ENCODE measurements at regions not wholly inside any gene's neighbourhood (a gene's known extent, or its start where the extent isn't known, plus 50 kb on each side); places are given as distances from the start of the nearest gene placed in this dataset.
A peak's percentile ranks its signal among the peaks of the same experiment; 100 is the strongest.

DNA sequence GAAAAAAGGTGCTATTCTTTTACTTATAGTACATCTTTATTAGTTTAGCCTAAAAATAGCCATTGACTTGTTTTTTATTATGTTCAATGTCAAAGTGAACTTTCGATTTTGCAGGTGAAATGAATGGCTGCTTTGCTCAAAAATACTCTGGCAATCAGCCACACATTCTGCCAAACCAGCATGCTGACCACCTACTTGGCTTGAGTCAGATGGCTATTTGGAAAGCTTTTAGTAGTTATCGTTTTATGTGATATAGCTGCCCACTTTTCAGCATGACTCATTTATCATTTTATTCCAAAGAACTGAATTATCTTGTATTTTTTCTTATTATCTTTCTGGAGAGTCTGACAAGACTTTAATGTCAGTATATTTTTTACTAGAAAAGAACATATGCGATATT lies 1615.8 kb upstream of the TMEFF2 start:
- no peaks in the 10 kb centered on the region for H3K36me3 ChIP-seq (replicated peaks in 1 of 2; ENCODE audit: control insufficient read depth in 1 of 2, insufficient read depth in 2 of 2, low read length in 1 of 2)
- H4K20me1 ChIP-seq (ENCODE audit: insufficient read depth), result no peaks in the 10 kb centered on the region
- CTCF ChIA-PET, result interaction anchor here (1.3 kb wide), 1 partner anchor 10 kb away, joined by 3 read pairs; no protein-coding TSS in a partner anchor
- no peaks in the 10 kb centered on the region for H3K9me3 ChIP-seq
- no peaks in the 10 kb centered on the region for H3K27me3 ChIP-seq (ENCODE audit: insufficient read depth)
- no peak for DNase-seq
- peak overlapping the region; percentile 67 for H2AFZ ChIP-seq (ENCODE audit: low read depth)
- H3K4me1 ChIP-seq (ENCODE audit: control insufficient read depth in 1 of 2, insufficient read depth in 2 of 2, low read depth in 1 of 2, low read length in 1 of 2), result no peaks in the 10 kb centered on the region
- H3K79me2 ChIP-seq (ENCODE audit: insufficient read depth), result no peaks in the 10 kb centered on the region
- no peak overlapping the region for H3K9ac ChIP-seq
- H3K9me2 ChIP-seq, result no peaks in the 10 kb centered on the region; the same call in 1 of the 2 replicates
- no peak overlapping the region for H3K4me3 ChIP-seq (ENCODE audit: low read depth in 2 of 2, low read length in 1 of 2)
- POLR2A ChIA-PET, result no interaction called here
- 25% methylated on average over 3 of the region's 3 CpGs for WGBS (ENCODE audit: low lambda C conversion rate)
- H3K4me2 ChIP-seq, result peak overlapping the region; percentile 31; the same call in 1 of the 2 replicates
- H3F3A ChIP-seq (replicated peaks; ENCODE audit: insufficient read depth), result peaks cover 10% of the 10 kb centered on the region
- peak overlapping the region in 1 of 2 experiments; percentile 51; a peak in 1 of 4 replicates for H3K27ac ChIP-seq (ENCODE audit: low read depth in 2 of 2, low read length in 1 of 2)
- no peak for TF ChIP-seq MXI1 (IDR thresholded peaks at IDR 0.05; ENCODE audit: low read depth, low read length)
- peak; percentile 89 for TF ChIP-seq NFIC (IDR thresholded peaks at IDR 0.05; ENCODE audit: borderline replicate concordance)
- TF ChIP-seq, protein P1, sequence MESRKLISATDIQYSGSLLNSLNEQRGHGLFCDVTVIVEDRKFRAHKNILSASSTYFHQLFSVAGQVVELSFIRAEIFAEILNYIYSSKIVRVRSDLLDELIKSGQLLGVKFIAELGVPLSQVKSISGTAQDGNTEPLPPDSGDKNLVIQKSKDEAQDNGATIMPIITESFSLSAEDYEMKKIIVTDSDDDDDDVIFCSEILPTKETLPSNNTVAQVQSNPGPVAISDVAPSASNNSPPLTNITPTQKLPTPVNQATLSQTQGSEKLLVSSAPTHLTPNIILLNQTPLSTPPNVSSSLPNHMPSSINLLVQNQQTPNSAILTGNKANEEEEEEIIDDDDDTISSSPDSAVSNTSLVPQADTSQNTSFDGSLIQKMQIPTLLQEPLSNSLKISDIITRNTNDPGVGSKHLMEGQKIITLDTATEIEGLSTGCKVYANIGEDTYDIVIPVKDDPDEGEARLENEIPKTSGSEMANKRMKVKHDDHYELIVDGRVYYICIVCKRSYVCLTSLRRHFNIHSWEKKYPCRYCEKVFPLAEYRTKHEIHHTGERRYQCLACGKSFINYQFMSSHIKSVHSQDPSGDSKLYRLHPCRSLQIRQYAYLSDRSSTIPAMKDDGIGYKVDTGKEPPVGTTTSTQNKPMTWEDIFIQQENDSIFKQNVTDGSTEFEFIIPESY (IDR thresholded peaks at IDR 0.05; ENCODE audit: borderline replicate concordance, low read depth), result no peak
- peak; percentile 56; the same call in 1 of the 2 replicates for TF ChIP-seq JUND (IDR thresholded peaks at IDR 0.05)
- peak; percentile 72 for TF ChIP-seq MEF2A (IDR thresholded peaks at IDR 0.05; ENCODE audit: borderline replicate concordance, low read depth)
- TF ChIP-seq ELF1 (IDR thresholded peaks at IDR 0.05), result no peak
- TF ChIP-seq TAF1 (IDR thresholded peaks at IDR 0.05; ENCODE audit: borderline replicate concordance, low read depth, low read length), result no peak
- TF ChIP-seq YY1 (IDR thresholded peaks at IDR 0.05; ENCODE audit: low read depth), result no peak
- TF ChIP-seq EP300 (IDR thresholded peaks at IDR 0.05; ENCODE audit: borderline replicate concordance in 1 of 2, low read depth in 1 of 2, low read length in 1 of 2), result peak in 1 of 2 experiments; percentile 73; a peak in 1 of 4 replicates
- no peak for TF ChIP-seq RFX5 (IDR thresholded peaks at IDR 0.05; ENCODE audit: low read length)
- TF ChIP-seq NRF1 (IDR thresholded peaks at IDR 0.05; ENCODE audit: low read depth, low read length), result no peak
- TF ChIP-seq, protein P2, sequence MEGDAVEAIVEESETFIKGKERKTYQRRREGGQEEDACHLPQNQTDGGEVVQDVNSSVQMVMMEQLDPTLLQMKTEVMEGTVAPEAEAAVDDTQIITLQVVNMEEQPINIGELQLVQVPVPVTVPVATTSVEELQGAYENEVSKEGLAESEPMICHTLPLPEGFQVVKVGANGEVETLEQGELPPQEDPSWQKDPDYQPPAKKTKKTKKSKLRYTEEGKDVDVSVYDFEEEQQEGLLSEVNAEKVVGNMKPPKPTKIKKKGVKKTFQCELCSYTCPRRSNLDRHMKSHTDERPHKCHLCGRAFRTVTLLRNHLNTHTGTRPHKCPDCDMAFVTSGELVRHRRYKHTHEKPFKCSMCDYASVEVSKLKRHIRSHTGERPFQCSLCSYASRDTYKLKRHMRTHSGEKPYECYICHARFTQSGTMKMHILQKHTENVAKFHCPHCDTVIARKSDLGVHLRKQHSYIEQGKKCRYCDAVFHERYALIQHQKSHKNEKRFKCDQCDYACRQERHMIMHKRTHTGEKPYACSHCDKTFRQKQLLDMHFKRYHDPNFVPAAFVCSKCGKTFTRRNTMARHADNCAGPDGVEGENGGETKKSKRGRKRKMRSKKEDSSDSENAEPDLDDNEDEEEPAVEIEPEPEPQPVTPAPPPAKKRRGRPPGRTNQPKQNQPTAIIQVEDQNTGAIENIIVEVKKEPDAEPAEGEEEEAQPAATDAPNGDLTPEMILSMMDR (IDR thresholded peaks at IDR 0.05), result no peak
- TF ChIP-seq, protein P3, sequence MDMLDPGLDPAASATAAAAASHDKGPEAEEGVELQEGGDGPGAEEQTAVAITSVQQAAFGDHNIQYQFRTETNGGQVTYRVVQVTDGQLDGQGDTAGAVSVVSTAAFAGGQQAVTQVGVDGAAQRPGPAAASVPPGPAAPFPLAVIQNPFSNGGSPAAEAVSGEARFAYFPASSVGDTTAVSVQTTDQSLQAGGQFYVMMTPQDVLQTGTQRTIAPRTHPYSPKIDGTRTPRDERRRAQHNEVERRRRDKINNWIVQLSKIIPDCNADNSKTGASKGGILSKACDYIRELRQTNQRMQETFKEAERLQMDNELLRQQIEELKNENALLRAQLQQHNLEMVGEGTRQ (IDR thresholded peaks at IDR 0.05; ENCODE audit: borderline replicate concordance, low read depth, low read length), result no peak
- TF ChIP-seq, protein P4, sequence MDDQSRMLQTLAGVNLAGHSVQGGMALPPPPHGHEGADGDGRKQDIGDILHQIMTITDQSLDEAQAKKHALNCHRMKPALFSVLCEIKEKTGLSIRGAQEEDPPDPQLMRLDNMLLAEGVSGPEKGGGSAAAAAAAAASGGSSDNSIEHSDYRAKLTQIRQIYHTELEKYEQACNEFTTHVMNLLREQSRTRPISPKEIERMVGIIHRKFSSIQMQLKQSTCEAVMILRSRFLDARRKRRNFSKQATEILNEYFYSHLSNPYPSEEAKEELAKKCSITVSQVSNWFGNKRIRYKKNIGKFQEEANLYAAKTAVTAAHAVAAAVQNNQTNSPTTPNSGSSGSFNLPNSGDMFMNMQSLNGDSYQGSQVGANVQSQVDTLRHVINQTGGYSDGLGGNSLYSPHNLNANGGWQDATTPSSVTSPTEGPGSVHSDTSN (IDR thresholded peaks at IDR 0.05), result peak; percentile 68
- peak; percentile 28; the same call in 1 of the 2 replicates for TF ChIP-seq TEAD4 (IDR thresholded peaks at IDR 0.05; ENCODE audit: borderline replicate concordance, insufficient read depth)
- no peak for TF ChIP-seq RCOR1 (IDR thresholded peaks at IDR 0.05; ENCODE audit: low read length)
- no peak for TF ChIP-seq POLR2AphosphoS5 (IDR thresholded peaks at IDR 0.05; ENCODE audit: low read depth, low read length)
- TF ChIP-seq GATA2 (CRISPR knock-in tag; IDR thresholded peaks at IDR 0.05), result no peak
- TF ChIP-seq, protein P5, sequence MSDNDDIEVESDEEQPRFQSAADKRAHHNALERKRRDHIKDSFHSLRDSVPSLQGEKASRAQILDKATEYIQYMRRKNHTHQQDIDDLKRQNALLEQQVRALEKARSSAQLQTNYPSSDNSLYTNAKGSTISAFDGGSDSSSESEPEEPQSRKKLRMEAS (IDR thresholded peaks at IDR 0.05; ENCODE audit: low read depth), result no peak
- TF ChIP-seq FOSL2 (IDR thresholded peaks at IDR 0.05; ENCODE audit: borderline replicate concordance, low read depth), result peak; percentile 49; the same call in 1 of the 2 replicates
- TF ChIP-seq FOXJ3 (CRISPR knock-in tag; IDR thresholded peaks at IDR 0.05), result no peak
- no peak for TF ChIP-seq SIN3A (IDR thresholded peaks at IDR 0.05; ENCODE audit: borderline replicate concordance, low read depth, low read length)
- TF ChIP-seq, protein P6, sequence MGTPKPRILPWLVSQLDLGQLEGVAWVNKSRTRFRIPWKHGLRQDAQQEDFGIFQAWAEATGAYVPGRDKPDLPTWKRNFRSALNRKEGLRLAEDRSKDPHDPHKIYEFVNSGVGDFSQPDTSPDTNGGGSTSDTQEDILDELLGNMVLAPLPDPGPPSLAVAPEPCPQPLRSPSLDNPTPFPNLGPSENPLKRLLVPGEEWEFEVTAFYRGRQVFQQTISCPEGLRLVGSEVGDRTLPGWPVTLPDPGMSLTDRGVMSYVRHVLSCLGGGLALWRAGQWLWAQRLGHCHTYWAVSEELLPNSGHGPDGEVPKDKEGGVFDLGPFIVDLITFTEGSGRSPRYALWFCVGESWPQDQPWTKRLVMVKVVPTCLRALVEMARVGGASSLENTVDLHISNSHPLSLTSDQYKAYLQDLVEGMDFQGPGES (IDR thresholded peaks at IDR 0.05; ENCODE audit: low read depth, low read length), result no peak
- no peak for TF ChIP-seq RAD21 (IDR thresholded peaks at IDR 0.05; ENCODE audit: low read length)
- no peak for TF ChIP-seq CHD2 (IDR thresholded peaks at IDR 0.05; ENCODE audit: low read length, partially characterized antibody)
- TF ChIP-seq SMC3 (IDR thresholded peaks at IDR 0.05; ENCODE audit: low read depth, low read length), result no peak
